ENCODE measurements at regions not wholly inside any gene's neighbourhood (a gene's known extent, or its start where the extent isn't known, plus 50 kb on each side); places are given as distances from the start of the nearest gene placed in this dataset.

GRCh38 chr7:115471891-115472290 lies 550.0 kb downstream of the MDFIC start:
- no peak overlapping the region for H3K4me3 Mint-ChIP-seq
- peaks cover 13% of the 10 kb centered on the region for H3K27me3 Mint-ChIP-seq
- H3K27ac Mint-ChIP-seq: no peak overlapping the region
- no peaks in the 10 kb centered on the region for H3K36me3 Mint-ChIP-seq (ENCODE audit: low read depth)
- H3K9me3 Mint-ChIP-seq: no peaks in the 10 kb centered on the region
- intact Hi-C loops (cut with micrococcal nuclease): loop anchor here (10.0 kb wide), 1 partner anchor 607 kb away; no protein-coding TSS in a partner anchor
- peaks cover 4% of the 10 kb centered on the region for H3K4me1 Mint-ChIP-seq (ENCODE audit: low read depth)

- Mint-ChIP-seq H3K27ac (no peak overlapping the region), H3K36me3 (ENCODE audit: low read depth) (no peaks in the 10 kb centered on the region), H3K4me3 (no peak overlapping the region), H3K4me1 (ENCODE audit: low read depth) (no peaks in the 10 kb centered on the region), H3K27me3 (no peaks in the 10 kb centered on the region), H3K9me3 (no peaks in the 10 kb centered on the region)
- intact Hi-C loops (cut with micrococcal nuclease): no loop called here
These were observed 540.6 kb downstream of the MDFIC start for GRCh38 chr7:115462301-115463015.

- H3K9me3 Mint-ChIP-seq: no peaks in the 10 kb centered on the region
- H3K4me1 Mint-ChIP-seq (ENCODE audit: low read depth): no peaks in the 10 kb centered on the region
- H3K27me3 Mint-ChIP-seq: no peaks in the 10 kb centered on the region
- H3K4me3 Mint-ChIP-seq: no peak overlapping the region
- no peak overlapping the region for H3K27ac Mint-ChIP-seq
- intact Hi-C loops (cut with micrococcal nuclease): no loop called here
- no peaks in the 10 kb centered on the region for H3K36me3 Mint-ChIP-seq (ENCODE audit: low read depth)
These were observed 527.8 kb downstream of the MDFIC start for GRCh38 chr7:115449689-115450088.

GRCh38 chr7:115447495-115447894 lies 525.6 kb downstream of the MDFIC start:
- H3K4me3 Mint-ChIP-seq: no peak overlapping the region
- no peak overlapping the region for H3K27ac Mint-ChIP-seq
- no peaks in the 10 kb centered on the region for H3K4me1 Mint-ChIP-seq (ENCODE audit: low read depth)
- no peaks in the 10 kb centered on the region for H3K9me3 Mint-ChIP-seq
- no peaks in the 10 kb centered on the region for H3K27me3 Mint-ChIP-seq
- no peaks in the 10 kb centered on the region for H3K36me3 Mint-ChIP-seq (ENCODE audit: low read depth)
- intact Hi-C loops (cut with micrococcal nuclease): no loop called here

- Mint-ChIP-seq H3K4me1 (ENCODE audit: low read depth) (no peaks in the 10 kb centered on the region), H3K4me3 (no peak overlapping the region), H3K27me3 (peaks cover 2% of the 10 kb centered on the region), H3K27ac (no peak overlapping the region), H3K9me3 (peaks cover 9% of the 10 kb centered on the region), H3K36me3 (ENCODE audit: low read depth) (no peaks in the 10 kb centered on the region)
- intact Hi-C loops (cut with micrococcal nuclease): no loop called here
These were observed 519.1 kb downstream of the MDFIC start for GRCh38 chr7:115441033-115441432.

GRCh38 chr7:115435178-115435577 lies 513.3 kb downstream of the MDFIC start:
- Mint-ChIP-seq H3K4me3 (no peak overlapping the region), H3K27me3 (no peaks in the 10 kb centered on the region), H3K36me3 (ENCODE audit: low read depth) (no peaks in the 10 kb centered on the region), H3K4me1 (ENCODE audit: low read depth) (no peaks in the 10 kb centered on the region), H3K27ac (no peak overlapping the region), H3K9me3 (peaks cover 9% of the 10 kb centered on the region)
- intact Hi-C loops (cut with micrococcal nuclease): no loop called here

- no peaks in the 10 kb centered on the region for H3K4me1 Mint-ChIP-seq (ENCODE audit: low read depth)
- intact Hi-C loops (cut with micrococcal nuclease): no loop called here
- no peak overlapping the region for H3K4me3 Mint-ChIP-seq
- H3K27ac Mint-ChIP-seq: no peak overlapping the region
- H3K27me3 Mint-ChIP-seq: no peaks in the 10 kb centered on the region
- no peaks in the 10 kb centered on the region for H3K36me3 Mint-ChIP-seq (ENCODE audit: low read depth)
- no peaks in the 10 kb centered on the region for H3K9me3 Mint-ChIP-seq
These were observed 508.0 kb downstream of the MDFIC start for GRCh38 chr7:115429918-115430317.

GRCh38 chr7:115417662-115418061 lies 495.8 kb downstream of the MDFIC start:
- Mint-ChIP-seq H3K27me3 (no peaks in the 10 kb centered on the region), H3K36me3 (ENCODE audit: low read depth) (no peaks in the 10 kb centered on the region), H3K27ac (no peak overlapping the region), H3K4me1 (ENCODE audit: low read depth) (no peaks in the 10 kb centered on the region), H3K4me3 (no peak overlapping the region), H3K9me3 (no peaks in the 10 kb centered on the region)
- intact Hi-C loops (cut with micrococcal nuclease): no loop called here

- no peak overlapping the region for H3K4me3 Mint-ChIP-seq
- intact Hi-C loops (cut with micrococcal nuclease): no loop called here
- H3K27me3 Mint-ChIP-seq: no peaks in the 10 kb centered on the region
- H3K27ac Mint-ChIP-seq: peak overlapping the region; percentile 74
- H3K36me3 Mint-ChIP-seq (ENCODE audit: low read depth): no peaks in the 10 kb centered on the region
- H3K9me3 Mint-ChIP-seq: no peaks in the 10 kb centered on the region
- peaks cover 5% of the 10 kb centered on the region for H3K4me1 Mint-ChIP-seq (ENCODE audit: low read depth)
These were observed 489.2 kb downstream of the MDFIC start for GRCh38 chr7:115410972-115411686.

GRCh38 chr7:115410434-115410820 lies 488.5 kb downstream of the MDFIC start:
- Mint-ChIP-seq H3K27me3 (no peaks in the 10 kb centered on the region), H3K4me1 (ENCODE audit: low read depth) (peaks cover 5% of the 10 kb centered on the region), H3K9me3 (no peaks in the 10 kb centered on the region), H3K27ac (peak overlapping the region; percentile 74), H3K36me3 (ENCODE audit: low read depth) (no peaks in the 10 kb centered on the region), H3K4me3 (no peak overlapping the region)
- intact Hi-C loops (cut with micrococcal nuclease): no loop called here

- intact Hi-C loops (cut with micrococcal nuclease): no loop called here
- H3K4me1 Mint-ChIP-seq (ENCODE audit: low read depth): peaks cover 5% of the 10 kb centered on the region
- H3K27ac Mint-ChIP-seq: no peak overlapping the region
- H3K36me3 Mint-ChIP-seq (ENCODE audit: low read depth): no peaks in the 10 kb centered on the region
- H3K4me3 Mint-ChIP-seq: no peak overlapping the region
- H3K9me3 Mint-ChIP-seq: no peaks in the 10 kb centered on the region
- no peaks in the 10 kb centered on the region for H3K27me3 Mint-ChIP-seq
These were observed 488.0 kb downstream of the MDFIC start for GRCh38 chr7:115409682-115410433.

GRCh38 chr7:115406219-115406618 lies 484.3 kb downstream of the MDFIC start:
- no peak overlapping the region for H3K4me3 Mint-ChIP-seq
- intact Hi-C loops (cut with micrococcal nuclease): no loop called here
- no peaks in the 10 kb centered on the region for H3K36me3 Mint-ChIP-seq (ENCODE audit: low read depth)
- H3K9me3 Mint-ChIP-seq: peaks cover 9% of the 10 kb centered on the region
- peaks cover 5% of the 10 kb centered on the region for H3K4me1 Mint-ChIP-seq (ENCODE audit: low read depth)
- H3K27me3 Mint-ChIP-seq: no peaks in the 10 kb centered on the region
- no peak overlapping the region for H3K27ac Mint-ChIP-seq

GRCh38 chr7:115387137-115387536 lies 465.2 kb downstream of the MDFIC start:
- intact Hi-C loops (cut with micrococcal nuclease): no loop called here
- H3K36me3 Mint-ChIP-seq (ENCODE audit: low read depth): no peaks in the 10 kb centered on the region
- no peaks in the 10 kb centered on the region for H3K9me3 Mint-ChIP-seq
- no peak overlapping the region for H3K27ac Mint-ChIP-seq
- no peaks in the 10 kb centered on the region for H3K27me3 Mint-ChIP-seq
- no peak overlapping the region for H3K4me3 Mint-ChIP-seq
- H3K4me1 Mint-ChIP-seq (ENCODE audit: low read depth): no peaks in the 10 kb centered on the region

GRCh38 chr7:115379321-115379720 lies 457.4 kb downstream of the MDFIC start:
- no peak overlapping the region for H3K27ac Mint-ChIP-seq
- no peaks in the 10 kb centered on the region for H3K4me1 Mint-ChIP-seq (ENCODE audit: low read depth)
- intact Hi-C loops (cut with micrococcal nuclease): no loop called here
- H3K36me3 Mint-ChIP-seq (ENCODE audit: low read depth): no peaks in the 10 kb centered on the region
- H3K9me3 Mint-ChIP-seq: no peaks in the 10 kb centered on the region
- H3K4me3 Mint-ChIP-seq: no peak overlapping the region
- H3K27me3 Mint-ChIP-seq: no peaks in the 10 kb centered on the region

Data from dendritic cell treated with granulocyte-macrophage colony-stimulating factor and Interleukin-4, amounts not matched to agents 40 ng/mL and 50 ng/mL, for 4 days (primary cell).